Caco-2 (cell line): ENCODE measurements at regions not wholly inside any gene's neighbourhood (a gene's known extent, or its start where the extent isn't known, plus 50 kb on each side); places are given as distances from the start of the nearest gene placed in this dataset.

Experiments used
- BruUV-seq: library from RNA; stranded (reverse); fragments of 400-500 nt; replicated peaks from 2 replicates; lab custom pipeline; 2021; lab: Mats Ljungman, UMichigan
- CTCF ChIA-PET: fragments of 300-600 bp; sonication (Branson Sonifier 250); formaldehyde crosslinking; loops from one replicate; lab custom pipeline; 2022; ENCODE audit warnings: antibody characterized with exemption; lab: Charles Lee
- POLR2A ChIA-PET: fragments of 300-600 bp; sonication (Branson Sonifier 250); formaldehyde crosslinking; loops from one replicate; lab custom pipeline; 2022; ENCODE audit warnings: antibody characterized with exemption; lab: Charles Lee
- DNase-seq, 2 experiments: peaks; one replicate each; pipeline versions ENCODE4 v3.0.0 to v3.0.0-alpha.2; 2020 to 2022
- H3K27me3 ChIP-seq: replicated peaks from 2 replicates; pipeline ENCODE4 v1.6.0; 2011; ENCODE audit warnings: low read length; ENCODE audit not compliant: control insufficient read depth, insufficient read depth
- H3K36me3 ChIP-seq: 2 replicates; pipeline ENCODE4 v1.5.1; 2011; ENCODE audit warnings: low read length; ENCODE audit not compliant: control insufficient read depth, insufficient read depth
- H3K4me1 ChIP-seq: fragments of 250-450 bp; sonication (Bioruptor Pico); 2 replicates; pipeline ENCODE4 v1.5.1; 2020; ENCODE audit warnings: mild to moderate bottlenecking
- H3K4me3 ChIP-seq: 2 replicates; pipeline ENCODE4 v1.5.1; 2011; ENCODE audit warnings: low read depth, mild to moderate bottlenecking, control low read depth, low read length
- H3K9me3 ChIP-seq: fragments of 250-450 bp; sonication (Bioruptor Pico); 2 replicates; pipeline ENCODE4 v1.5.1; 2020; ENCODE audit warnings: mild to moderate bottlenecking, moderate library complexity
- H3K27ac Mint-ChIP-seq: one replicate; pipeline ENCODE4 v1.8.0; 2022; ENCODE audit warnings: mixed read lengths; ENCODE audit not compliant: unreplicated experiment
- H3K27me3 Mint-ChIP-seq: one replicate; pipeline ENCODE4 v1.8.0; 2022; ENCODE audit warnings: mixed read lengths; ENCODE audit not compliant: insufficient read depth, unreplicated experiment
- H3K36me3 Mint-ChIP-seq: one replicate; pipeline ENCODE4 v1.8.0; 2022; ENCODE audit warnings: mild to moderate bottlenecking, mixed read lengths; ENCODE audit not compliant: insufficient read depth, unreplicated experiment
- H3K4me1 Mint-ChIP-seq: one replicate; pipeline ENCODE4 v1.8.0; 2022; ENCODE audit warnings: low read depth, mixed read lengths; ENCODE audit not compliant: unreplicated experiment
- H3K4me3 Mint-ChIP-seq: one replicate; pipeline ENCODE4 v1.8.0; 2022; ENCODE audit warnings: mild to moderate bottlenecking, moderate library complexity, mixed read lengths; ENCODE audit not compliant: unreplicated experiment
- H3K9me3 Mint-ChIP-seq: one replicate; pipeline ENCODE4 v1.8.0; 2022; ENCODE audit warnings: mixed read lengths; ENCODE audit not compliant: unreplicated experiment
- CTCF ChIP-seq, 2 experiments: fragments of 200-600 bp in 1 of 2; IDR thresholded peaks; 1 replicate in 1 of 2; 2 replicates in 1 of 2; pipeline versions ENCODE4 v1.5.1 to v1.8.0; 2011 to 2022; ENCODE audit warnings: antibody characterized with exemption in 1 of 2, control low read depth in 1 of 2, inconsistent platforms in 1 of 2, low read depth in 1 of 2, low read length in 1 of 2, mild to moderate bottlenecking in 1 of 2, moderate library complexity in 1 of 2; ENCODE audit not compliant: insufficient read depth in 1 of 2, severe bottlenecking in 1 of 2, unreplicated experiment in 1 of 2
- intact Hi-C: fragments of 100-400 bp; cut with micrococcal nuclease; formaldehyde crosslinking; loops from one replicate; pipeline ENCODE4 v1.10.0; 2022; ENCODE audit not compliant: unreplicated experiment

- POLR2A ChIA-PET: no interaction called here
- Histone ChIP-seq H3K4me3 (no peak overlapping the region), H3K36me3 (no peaks in the 10 kb centered on the region), H3K9me3 (no peaks in the 10 kb centered on the region), H3K27me3 (no peaks in the 10 kb centered on the region), H3K4me1 (no peaks in the 10 kb centered on the region)
- CTCF ChIA-PET: no interaction called here
- no peaks in the 10 kb centered on the region for H3K4me1 Mint-ChIP-seq
- no peaks in the 10 kb centered on the region for H3K36me3 Mint-ChIP-seq
- H3K27me3 Mint-ChIP-seq: peaks cover 6% of the 10 kb centered on the region
- BruUV-seq: no TSS peak
- no peak for DNase-seq
- TF ChIP-seq CTCF (IDR thresholded peaks at IDR 0.05; ENCODE audit: insufficient read depth in 1 of 2, low read depth in 1 of 2, low read length in 1 of 2, severe bottlenecking in 1 of 2, unreplicated experiment in 1 of 2): no peak
- no peak overlapping the region for H3K4me3 Mint-ChIP-seq
- H3K27ac Mint-ChIP-seq: no peak overlapping the region
- no peaks in the 10 kb centered on the region for H3K9me3 Mint-ChIP-seq
- intact Hi-C loops: no loop called here
Observed at GRCh38 chr2:12607971-12608370, 108.8 kb upstream of the TRIB2 start.

GRCh38 chr2:12610314-12610713 is 106.4 kb upstream of the TRIB2 start:
- intact Hi-C loops: no loop called here

GRCh38 chr2:12612168-12612567 is 104.6 kb upstream of the TRIB2 start:
- ChIA-PET CTCF (no interaction called here), POLR2A (no interaction called here)
- H3K36me3 ChIP-seq: no peaks in the 10 kb centered on the region
- Mint-ChIP-seq H3K4me1 (no peaks in the 10 kb centered on the region), H3K4me3 (no peak overlapping the region), H3K9me3 (no peaks in the 10 kb centered on the region), H3K27ac (no peak overlapping the region), H3K27me3 (peaks cover 5% of the 10 kb centered on the region), H3K36me3 (no peaks in the 10 kb centered on the region)
- DNase-seq: no peak
- intact Hi-C loops: no loop called here
- H3K4me1 ChIP-seq: no peaks in the 10 kb centered on the region
- no peak for TF ChIP-seq CTCF (IDR thresholded peaks at IDR 0.05; ENCODE audit: insufficient read depth in 1 of 2, low read depth in 1 of 2, low read length in 1 of 2, severe bottlenecking in 1 of 2, unreplicated experiment in 1 of 2)
- BruUV-seq: no TSS peak
- H3K9me3 ChIP-seq: no peaks in the 10 kb centered on the region
- H3K27me3 ChIP-seq: no peaks in the 10 kb centered on the region
- H3K4me3 ChIP-seq: no peak overlapping the region

More at GRCh38 chr2:12610314-12610713, 106.4 kb upstream of the TRIB2 start:
- no peak for TF ChIP-seq CTCF (IDR thresholded peaks at IDR 0.05; ENCODE audit: insufficient read depth in 1 of 2, low read depth in 1 of 2, low read length in 1 of 2, severe bottlenecking in 1 of 2, unreplicated experiment in 1 of 2)
- H3K9me3 Mint-ChIP-seq: no peaks in the 10 kb centered on the region
- no peaks in the 10 kb centered on the region for H3K36me3 Mint-ChIP-seq
- Histone ChIP-seq H3K36me3 (no peaks in the 10 kb centered on the region), H3K27me3 (no peaks in the 10 kb centered on the region), H3K4me1 (no peaks in the 10 kb centered on the region), H3K9me3 (no peaks in the 10 kb centered on the region), H3K4me3 (no peak overlapping the region)
- H3K27me3 Mint-ChIP-seq: peaks cover 3% of the 10 kb centered on the region
- no peak overlapping the region for H3K4me3 Mint-ChIP-seq
- ChIA-PET CTCF (no interaction called here), POLR2A (no interaction called here)
- no peak for DNase-seq
- H3K27ac Mint-ChIP-seq: no peak overlapping the region
- no TSS peak for BruUV-seq
- H3K4me1 Mint-ChIP-seq: no peaks in the 10 kb centered on the region
